Osteoblast (primary cell): ENCODE measurements at regions not wholly inside any gene's neighbourhood (a gene's known extent, or its start where the extent isn't known, plus 50 kb on each side); places are given as distances from the start of the nearest gene placed in this dataset.

Source experiments
- DNase-seq: peaks from one replicate; pipeline ENCODE4 v3.0.0; 2011; ENCODE audit warnings: low spot score, mixed read lengths; ENCODE audit not compliant: insufficient read length; ENCODE audit errors: missing footprints
- H2AFZ ChIP-seq: 2 replicates; pipeline ENCODE4 v1.6.0; 2011; ENCODE audit warnings: mild to moderate bottlenecking, low read length
- H3K27ac ChIP-seq: 2 replicates; pipeline ENCODE4 v1.5.1; 2011; ENCODE audit warnings: mild to moderate bottlenecking, low read depth, low read length, moderate library complexity
- H3K27me3 ChIP-seq: 2 replicates; pipeline ENCODE4 v1.6.0; 2012; ENCODE audit warnings: mild to moderate bottlenecking, control low read depth, inconsistent platforms, low read length, moderate library complexity; ENCODE audit not compliant: insufficient read depth
- H3K36me3 ChIP-seq: 2 replicates; pipeline ENCODE4 v1.5.1; 2011; ENCODE audit warnings: mild to moderate bottlenecking, low read length, control low read depth, moderate library complexity; ENCODE audit not compliant: insufficient read depth
- H3K4me1 ChIP-seq: 2 replicates; pipeline ENCODE4 v1.5.1; 2011; ENCODE audit warnings: mild to moderate bottlenecking, low read length, control low read depth, moderate library complexity; ENCODE audit not compliant: insufficient read depth
- H3K4me2 ChIP-seq: 2 replicates; pipeline ENCODE4 v1.6.0; 2011; ENCODE audit warnings: mild to moderate bottlenecking, low read length; ENCODE audit not compliant: insufficient read depth
- H3K4me3 ChIP-seq: fragments of 200-600 bp; sonication (generic); 3 replicates; pipeline ENCODE4 v1.5.1; 2012; ENCODE audit warnings: mild to moderate bottlenecking, low read length, inconsistent platforms; ENCODE audit not compliant: insufficient read depth
- H3K79me2 ChIP-seq: 2 replicates; pipeline ENCODE4 v1.6.0; 2012; ENCODE audit warnings: mild to moderate bottlenecking, low read length, control low read depth, inconsistent platforms; ENCODE audit not compliant: insufficient read depth
- H3K9me3 ChIP-seq: 2 replicates; pipeline ENCODE4 v1.5.1; 2011; ENCODE audit warnings: low read depth, low read length, control low read depth
- H4K20me1 ChIP-seq: 2 replicates; pipeline ENCODE4 v1.6.0; 2012; ENCODE audit warnings: mild to moderate bottlenecking, low read length, control low read depth; ENCODE audit not compliant: insufficient read depth
- TF ChIP-seq, protein P1 (sequence below): IDR thresholded peaks from 2 replicates; pipeline ENCODE4 v1.5.1; 2011; ENCODE audit warnings: mild to moderate bottlenecking, low read depth, low read length, moderate library complexity; ENCODE audit errors: extremely low read depth

DNA sequence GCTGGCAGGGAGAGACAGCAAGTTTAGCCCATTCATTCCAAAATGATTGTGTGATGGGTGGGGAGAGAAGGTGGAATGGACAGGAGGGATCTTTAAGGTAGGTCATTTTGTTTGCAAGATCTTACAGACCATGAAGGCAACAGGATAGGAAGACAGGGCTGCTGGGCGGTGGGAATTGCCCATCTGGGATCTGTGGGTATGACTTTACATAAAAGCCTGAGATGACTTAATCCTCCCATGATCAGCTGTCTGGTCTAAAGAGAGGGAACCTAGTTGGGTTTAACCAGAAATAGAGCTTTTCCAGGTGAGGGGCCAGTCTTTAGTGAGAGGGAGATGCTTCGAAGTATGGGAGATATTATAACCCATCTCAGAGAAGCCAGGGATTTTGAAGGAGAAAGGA lies 153.7 kb downstream of the KLF6 start:
- Histone ChIP-seq H3K27ac (no peak overlapping the region), H3K36me3 (no peaks in the 10 kb centered on the region), H3K9me3 (no peaks in the 10 kb centered on the region), H2AFZ (no peak overlapping the region), H4K20me1 (no peaks in the 10 kb centered on the region), H3K4me2 (no peak overlapping the region), H3K27me3 (no peaks in the 10 kb centered on the region), H3K4me1 (peaks cover 5% of the 10 kb centered on the region), H3K79me2 (no peaks in the 10 kb centered on the region), H3K4me3 (no peak overlapping the region)
- no peak for DNase-seq
- TF ChIP-seq, protein P1, sequence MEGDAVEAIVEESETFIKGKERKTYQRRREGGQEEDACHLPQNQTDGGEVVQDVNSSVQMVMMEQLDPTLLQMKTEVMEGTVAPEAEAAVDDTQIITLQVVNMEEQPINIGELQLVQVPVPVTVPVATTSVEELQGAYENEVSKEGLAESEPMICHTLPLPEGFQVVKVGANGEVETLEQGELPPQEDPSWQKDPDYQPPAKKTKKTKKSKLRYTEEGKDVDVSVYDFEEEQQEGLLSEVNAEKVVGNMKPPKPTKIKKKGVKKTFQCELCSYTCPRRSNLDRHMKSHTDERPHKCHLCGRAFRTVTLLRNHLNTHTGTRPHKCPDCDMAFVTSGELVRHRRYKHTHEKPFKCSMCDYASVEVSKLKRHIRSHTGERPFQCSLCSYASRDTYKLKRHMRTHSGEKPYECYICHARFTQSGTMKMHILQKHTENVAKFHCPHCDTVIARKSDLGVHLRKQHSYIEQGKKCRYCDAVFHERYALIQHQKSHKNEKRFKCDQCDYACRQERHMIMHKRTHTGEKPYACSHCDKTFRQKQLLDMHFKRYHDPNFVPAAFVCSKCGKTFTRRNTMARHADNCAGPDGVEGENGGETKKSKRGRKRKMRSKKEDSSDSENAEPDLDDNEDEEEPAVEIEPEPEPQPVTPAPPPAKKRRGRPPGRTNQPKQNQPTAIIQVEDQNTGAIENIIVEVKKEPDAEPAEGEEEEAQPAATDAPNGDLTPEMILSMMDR, result no peak

DNA sequence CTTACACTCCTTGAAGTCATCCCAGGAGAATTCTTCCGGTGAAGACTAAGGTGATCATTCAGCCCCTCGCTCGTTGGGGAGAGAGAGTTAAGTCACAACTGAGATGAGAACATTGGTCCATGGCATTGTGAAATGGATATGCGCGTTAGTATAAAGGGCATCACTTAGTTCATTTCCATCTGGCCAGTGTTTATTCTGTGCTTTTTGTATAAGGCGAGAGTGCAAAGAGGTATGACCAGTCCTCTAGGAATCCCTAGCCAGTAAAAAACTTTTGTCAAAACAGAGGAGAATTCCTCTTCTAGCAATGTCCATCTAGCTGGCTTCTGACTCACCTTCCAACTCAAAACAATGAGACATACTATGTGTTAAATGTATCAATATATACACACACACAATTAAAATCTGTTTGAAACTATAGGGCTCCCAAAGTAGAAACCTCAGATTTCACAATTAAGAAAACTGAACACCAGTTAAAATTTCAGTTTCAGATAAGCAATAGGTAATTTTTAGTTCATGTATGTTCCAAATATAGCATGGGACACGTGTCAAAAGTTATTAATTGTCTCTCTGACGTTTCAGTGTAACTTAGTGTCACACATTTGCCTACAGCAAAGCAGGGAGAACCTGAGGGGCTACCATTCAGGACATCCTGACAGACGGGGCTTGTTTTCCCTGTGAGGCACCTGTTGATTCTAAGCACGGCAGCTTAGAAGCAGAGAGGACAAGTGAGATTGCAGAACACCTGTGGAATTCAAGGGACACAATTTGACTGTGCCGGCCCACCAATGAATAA lies 158.9 kb downstream of the KLF6 start:
- Histone ChIP-seq H3K79me2 (peaks cover 3% of the 10 kb centered on the region), H3K4me2 (peak overlapping the region; percentile 67), H3K36me3 (no peaks in the 10 kb centered on the region), H3K9me3 (no peaks in the 10 kb centered on the region), H3K27me3 (no peaks in the 10 kb centered on the region), H3K4me3 (peak overlapping the region; percentile 3), H4K20me1 (no peaks in the 10 kb centered on the region), H2AFZ (no peak overlapping the region), H3K27ac (peak overlapping the region; percentile 85), H3K4me1 (peaks cover 36% of the 10 kb centered on the region)
- no peak for DNase-seq
- TF ChIP-seq, protein P1, result no peak

DNA sequence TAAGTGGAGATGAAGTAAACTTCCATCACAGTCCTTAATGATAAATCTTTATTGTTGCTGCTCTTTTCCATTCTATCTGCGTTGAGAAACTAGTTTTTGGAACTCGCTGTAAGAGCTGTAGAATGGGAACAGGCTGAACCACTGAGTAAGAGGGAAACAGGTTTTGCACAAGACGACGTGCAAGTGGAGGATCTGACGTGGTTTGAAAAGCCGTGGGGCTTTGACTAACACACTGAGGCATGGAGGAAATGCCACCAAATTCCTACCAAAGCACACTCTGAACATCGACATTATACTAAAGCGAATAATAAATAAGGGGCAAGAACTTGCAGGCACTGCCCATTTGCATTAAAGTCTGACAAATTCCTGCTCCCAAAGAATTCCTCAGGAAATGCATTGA lies 160.6 kb downstream of the KLF6 start:
- Histone ChIP-seq H3K9me3 (no peaks in the 10 kb centered on the region), H4K20me1 (no peaks in the 10 kb centered on the region), H3K79me2 (peaks cover 3% of the 10 kb centered on the region), H3K36me3 (no peaks in the 10 kb centered on the region), H2AFZ (no peak overlapping the region), H3K4me2 (peak overlapping the region; percentile 67), H3K4me3 (peak overlapping the region; percentile 2), H3K4me1 (peaks cover 36% of the 10 kb centered on the region), H3K27ac (peak overlapping the region; percentile 85), H3K27me3 (no peaks in the 10 kb centered on the region)
- no peak for DNase-seq
- TF ChIP-seq, protein P1, result no peak

DNA sequence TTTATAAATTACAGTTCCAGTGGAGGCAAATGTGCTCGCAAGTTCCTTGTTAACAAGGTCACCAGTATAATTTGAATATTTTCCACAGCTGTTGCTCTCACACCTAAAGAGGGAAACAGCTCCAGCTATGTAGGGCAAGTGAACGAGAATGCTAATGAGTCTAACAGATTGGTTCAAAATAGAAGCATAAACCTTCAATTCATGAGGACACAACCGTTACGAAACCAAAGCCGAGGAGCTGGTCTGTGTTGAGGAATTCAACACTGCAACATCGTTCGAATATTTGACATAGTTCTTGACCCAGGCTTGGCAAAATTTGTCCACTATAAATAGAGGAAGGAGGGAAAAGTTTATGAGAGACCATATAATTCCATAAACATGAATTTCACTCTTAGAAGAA lies 161.3 kb downstream of the KLF6 start:
- Histone ChIP-seq H3K4me2 (peak overlapping the region; percentile 67), H4K20me1 (no peaks in the 10 kb centered on the region), H3K9me3 (no peaks in the 10 kb centered on the region), H3K4me3 (peak overlapping the region; percentile 2), H3K27me3 (no peaks in the 10 kb centered on the region), H2AFZ (no peak overlapping the region), H3K36me3 (no peaks in the 10 kb centered on the region), H3K79me2 (peaks cover 3% of the 10 kb centered on the region), H3K27ac (peak overlapping the region; percentile 85), H3K4me1 (peaks cover 36% of the 10 kb centered on the region)
- TF ChIP-seq, protein P1, result no peak
- DNase-seq, result no peak
